HG03575 (cell line): ENCODE measurements at regions not wholly inside any gene's neighbourhood (a gene's known extent, or its start where the extent isn't known, plus 50 kb on each side); places are given as distances from the start of the nearest gene placed in this dataset.

Source experiments
- ATAC-seq: cut with Tn5 transposase; IDR thresholded peaks from one replicate; pipeline ENCODE4 v1.9.1; 2021; ENCODE audit not compliant: unreplicated experiment, insufficient number of reproducible peaks, low FRiP score; ENCODE audit errors: extremely low read depth

DNA sequence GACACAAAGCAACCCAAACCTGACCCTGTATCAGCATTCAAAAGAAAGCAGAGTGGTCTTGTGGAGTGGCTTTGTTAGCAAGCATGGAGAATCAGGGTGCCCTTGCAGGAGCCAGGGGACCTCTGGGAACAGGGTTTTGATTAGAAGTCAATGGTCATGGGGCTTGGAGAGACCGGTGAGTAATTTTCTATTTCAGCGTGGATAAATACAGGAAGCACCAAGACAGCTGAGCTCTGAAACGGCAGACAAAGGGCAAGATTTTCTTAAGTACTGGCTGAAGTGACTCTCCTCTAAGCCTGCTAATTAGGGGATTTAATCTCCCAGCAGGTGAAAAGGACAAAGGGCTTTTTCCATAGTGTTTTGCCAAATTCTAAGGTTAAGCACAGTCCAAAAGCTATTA, 78.0 kb upstream of the GAREM1 start:
- ATAC-seq: no peak

GRCh38 chr18:32545631-32546030, 74.9 kb upstream of the GAREM1 start:
- no peak for ATAC-seq

GRCh38 chr18:32544088-32544487, 73.4 kb upstream of the GAREM1 start:
- ATAC-seq: no peak

GRCh38 chr18:32542221-32542798, 71.6 kb upstream of the GAREM1 start:
- no peak for ATAC-seq

DNA sequence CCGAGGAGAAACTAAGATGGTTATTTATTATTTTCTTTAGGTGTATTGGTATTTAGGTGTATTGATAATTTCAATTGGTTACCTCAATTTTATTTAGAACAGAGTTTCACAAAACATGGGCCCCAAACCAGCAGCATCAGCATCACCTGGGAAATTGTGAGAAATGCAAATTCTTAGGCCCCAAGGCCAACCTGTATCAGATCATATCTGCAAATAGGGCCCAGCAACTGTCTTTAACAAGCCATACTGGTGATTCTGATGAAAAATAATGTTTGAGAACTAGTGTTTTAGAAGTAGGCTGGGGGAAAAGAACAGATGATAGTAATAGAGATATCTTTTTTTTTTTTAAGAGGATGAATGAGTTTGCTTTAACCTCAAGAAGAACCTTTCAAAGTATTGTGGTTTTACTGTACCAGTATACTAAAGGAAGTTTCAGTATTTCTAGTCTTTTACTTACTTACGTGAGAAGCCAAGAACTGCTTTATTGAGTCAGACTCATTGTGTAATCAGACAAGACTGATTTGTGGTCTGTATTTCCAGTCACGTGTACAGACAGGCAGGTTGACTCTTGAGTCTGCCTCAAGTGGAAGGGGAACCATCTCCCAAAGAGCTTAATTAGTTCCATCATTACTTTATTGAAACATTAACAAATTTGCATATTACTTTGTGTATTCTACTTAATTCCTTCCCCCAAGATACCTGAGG, 60.4 kb upstream of the GAREM1 start:
- peak; percentile 92 for ATAC-seq

GRCh38 chr18:32529722-32530420, 59.2 kb upstream of the GAREM1 start:
- no peak for ATAC-seq

GRCh38 chr18:32520771-32521170, 50.1 kb upstream of the GAREM1 start:
- no peak for ATAC-seq
